ENCODE measurements at regions not wholly inside any gene's neighbourhood (a gene's known extent, or its start where the extent isn't known, plus 50 kb on each side); places are given as distances from the start of the nearest gene placed in this dataset.
A peak's percentile ranks its signal among the peaks of the same experiment; 100 is the strongest.

DNA sequence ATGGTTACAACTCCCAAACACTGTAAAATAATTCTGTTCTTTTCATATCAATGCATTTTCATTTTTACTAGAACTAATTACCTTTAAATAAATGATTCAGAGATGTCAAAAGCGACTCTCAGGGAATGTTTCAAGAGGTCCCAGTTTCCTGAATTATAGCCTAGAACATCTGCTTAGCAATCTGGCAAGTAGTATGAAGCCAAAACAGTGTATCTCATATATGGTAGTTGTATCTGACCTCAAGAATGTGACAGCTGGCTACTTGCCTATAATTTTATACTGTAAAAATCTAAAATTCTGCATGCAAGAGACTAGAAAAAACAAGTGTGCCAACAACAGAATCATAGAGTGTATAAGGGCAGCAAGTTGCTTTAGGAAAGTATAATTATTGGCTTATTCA is 187.7 kb upstream of the POU5F2 start:
- DNase-seq (ENCODE audit: low read depth): no peak

GRCh38 chr5:93926831-93927620 is 185.6 kb upstream of the POU5F2 start:
- no peak for DNase-seq (ENCODE audit: low read depth)

- DNase-seq (ENCODE audit: low read depth): no peak
Measured at GRCh38 chr5:93925321-93925720, 183.9 kb upstream of the POU5F2 start.

DNA sequence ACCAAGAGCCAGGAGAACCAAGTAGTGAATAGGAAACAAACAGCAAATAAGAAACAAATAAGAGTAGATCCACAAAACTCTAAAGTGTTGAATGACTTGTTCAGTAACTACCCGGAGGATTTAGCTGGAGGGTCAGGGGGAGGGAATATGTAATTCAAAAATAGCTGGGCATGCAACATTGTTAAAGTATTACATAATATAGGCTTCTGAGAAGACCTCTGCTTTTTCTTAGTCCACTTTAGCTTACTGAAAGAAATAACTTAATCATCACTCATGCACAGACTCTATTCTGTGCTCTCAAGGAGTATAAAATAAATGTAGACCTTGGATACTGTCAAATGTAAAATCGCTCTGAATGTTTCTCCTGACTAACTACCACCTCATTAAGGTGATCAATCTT is 183.2 kb upstream of the POU5F2 start:
- DNase-seq (ENCODE audit: low read depth): no peak

DNA sequence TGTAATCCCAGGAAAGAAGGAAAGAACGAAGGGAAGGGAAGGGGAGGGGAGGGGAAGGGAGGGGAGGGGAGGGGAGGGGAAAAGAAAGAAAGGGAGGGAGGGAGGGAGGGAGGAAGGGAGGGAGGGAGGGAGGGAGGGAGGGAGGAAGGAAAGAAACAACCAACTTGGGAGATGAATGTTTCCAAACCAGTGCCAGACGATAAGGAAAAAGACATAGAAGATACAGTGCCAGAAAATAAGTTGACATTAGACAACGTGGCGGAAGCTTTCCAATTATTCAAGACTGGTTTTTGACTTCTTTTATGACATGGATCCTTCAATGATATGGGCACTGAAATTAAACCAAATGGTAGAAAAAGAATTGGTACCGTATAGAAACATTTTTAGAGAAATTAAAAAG is 181.2 kb upstream of the POU5F2 start:
- no peak for DNase-seq (ENCODE audit: low read depth)

DNA sequence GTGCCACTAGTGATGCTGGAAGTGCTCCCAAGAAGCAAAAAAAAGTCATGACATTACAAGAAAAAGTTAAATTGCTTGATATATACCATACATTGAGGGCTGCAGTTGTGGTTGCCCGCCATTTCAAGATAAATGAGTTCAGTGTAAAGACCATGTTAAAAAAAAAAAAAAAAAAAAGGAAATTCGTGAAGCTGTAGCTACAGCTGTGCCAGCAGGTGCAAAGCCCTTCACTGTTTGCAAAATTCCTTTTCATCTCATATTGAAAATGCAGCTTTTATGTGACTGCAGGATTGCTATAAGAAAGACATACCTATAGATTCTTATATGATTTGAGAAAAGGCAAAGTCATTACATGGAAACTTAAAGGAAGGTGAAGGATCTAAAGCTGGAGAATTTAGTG is 179.6 kb upstream of the POU5F2 start:
- DNase-seq (ENCODE audit: low read depth): no peak

- DNase-seq (ENCODE audit: low read depth): no peak
Measured at GRCh38 chr5:93916872-93917271, 175.5 kb upstream of the POU5F2 start.

GRCh38 chr5:93915142-93915553 is 173.7 kb upstream of the POU5F2 start:
- peak; percentile 57 for DNase-seq (ENCODE audit: low read depth)

DNA sequence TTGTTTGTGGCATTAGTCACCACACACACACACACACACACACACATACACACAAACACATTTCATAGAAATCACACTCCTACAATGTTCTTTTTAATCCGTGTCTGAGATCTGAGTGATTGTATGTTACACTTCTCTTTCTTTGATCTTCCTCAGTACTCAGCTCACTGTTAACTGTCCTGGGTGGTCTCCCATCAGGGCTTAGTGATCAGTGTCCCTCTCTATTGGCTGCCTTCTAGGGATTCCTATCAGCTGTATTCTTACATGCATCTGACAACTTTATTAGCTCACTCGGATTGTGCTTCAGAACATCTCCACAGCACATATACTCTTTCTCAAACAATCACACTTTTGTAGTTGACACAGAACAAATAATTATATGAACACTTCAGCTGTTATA is 170.2 kb upstream of the POU5F2 start:
- no peak for DNase-seq (ENCODE audit: low read depth)

GRCh38 chr5:93909356-93909755 is 168.0 kb upstream of the POU5F2 start:
- no peak for DNase-seq (ENCODE audit: low read depth)

- no peak for DNase-seq (ENCODE audit: low read depth)
Measured at GRCh38 chr5:93904917-93905316, 163.5 kb upstream of the POU5F2 start.

GRCh38 chr5:93902288-93902687 is 160.9 kb upstream of the POU5F2 start:
- no peak for DNase-seq (ENCODE audit: low read depth)

- DNase-seq (ENCODE audit: low read depth): no peak
Measured at GRCh38 chr5:93899026-93899600, 157.7 kb upstream of the POU5F2 start.

GRCh38 chr5:93894601-93895354 is 153.4 kb upstream of the POU5F2 start:
- peak; percentile 6 for DNase-seq (ENCODE audit: low read depth)

DNA sequence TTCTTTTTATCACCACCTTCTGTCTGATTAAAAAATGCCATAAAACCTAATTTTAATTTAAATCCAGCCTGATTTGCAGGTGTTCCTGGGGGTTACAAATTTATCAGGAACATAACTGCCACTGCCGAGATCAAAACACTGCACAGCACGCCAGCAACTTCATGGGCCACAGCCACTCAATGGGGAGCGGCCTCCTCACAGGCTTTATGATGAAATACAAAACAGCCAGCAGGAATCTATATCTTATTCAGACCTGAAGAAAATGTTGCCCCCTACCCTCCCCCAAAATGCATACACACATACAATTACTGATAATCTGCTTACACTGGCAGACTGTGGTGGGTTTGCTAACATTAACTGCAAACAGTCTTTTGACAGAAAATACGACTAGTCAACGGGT is 151.7 kb upstream of the POU5F2 start:
- no peak for DNase-seq (ENCODE audit: low read depth)

DNA sequence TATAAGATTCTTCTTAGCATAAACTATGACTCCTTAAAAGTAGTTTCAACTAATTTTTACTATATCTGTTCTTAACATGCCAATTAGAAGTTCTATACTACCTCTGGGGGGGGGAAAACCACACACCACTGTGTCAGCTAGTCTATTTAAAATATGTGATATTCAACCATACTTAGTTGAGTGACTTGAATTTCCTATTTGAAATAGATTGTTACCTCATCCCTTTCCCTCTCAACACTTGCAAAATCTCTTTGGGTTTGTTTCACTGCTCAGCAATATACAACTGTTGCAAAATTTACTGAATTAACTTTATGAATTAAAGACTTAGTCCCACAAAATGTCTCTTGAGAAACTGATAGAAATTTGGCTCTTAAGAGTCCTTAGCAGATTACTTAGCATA is 151.1 kb upstream of the POU5F2 start:
- DNase-seq (ENCODE audit: low read depth): no peak

GRCh38 chr5:93891491-93892480 is 150.4 kb upstream of the POU5F2 start:
- DNase-seq (ENCODE audit: low read depth): no peak

GRCh38 chr5:93890657-93891056 is 149.3 kb upstream of the POU5F2 start:
- DNase-seq (ENCODE audit: low read depth): no peak

DNA sequence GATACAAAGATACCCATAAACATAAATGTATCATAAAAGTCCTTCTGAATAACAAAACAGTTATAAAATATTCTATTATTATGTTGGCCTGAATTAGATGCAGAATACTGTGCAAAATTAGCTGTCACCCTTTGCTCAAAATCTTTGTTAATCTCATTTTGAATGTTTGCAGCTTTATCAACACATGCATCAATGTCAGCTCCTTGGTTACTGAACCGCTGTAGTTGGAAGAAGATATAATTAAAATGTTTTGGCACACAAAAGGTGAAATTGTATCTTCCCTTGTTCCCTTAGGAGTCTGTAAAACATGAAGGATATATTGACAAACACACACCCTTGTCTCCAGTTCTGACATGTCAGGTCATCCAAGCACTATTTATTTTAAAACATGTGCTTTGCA is 146.3 kb upstream of the POU5F2 start:
- no peak for DNase-seq (ENCODE audit: low read depth)

DNA sequence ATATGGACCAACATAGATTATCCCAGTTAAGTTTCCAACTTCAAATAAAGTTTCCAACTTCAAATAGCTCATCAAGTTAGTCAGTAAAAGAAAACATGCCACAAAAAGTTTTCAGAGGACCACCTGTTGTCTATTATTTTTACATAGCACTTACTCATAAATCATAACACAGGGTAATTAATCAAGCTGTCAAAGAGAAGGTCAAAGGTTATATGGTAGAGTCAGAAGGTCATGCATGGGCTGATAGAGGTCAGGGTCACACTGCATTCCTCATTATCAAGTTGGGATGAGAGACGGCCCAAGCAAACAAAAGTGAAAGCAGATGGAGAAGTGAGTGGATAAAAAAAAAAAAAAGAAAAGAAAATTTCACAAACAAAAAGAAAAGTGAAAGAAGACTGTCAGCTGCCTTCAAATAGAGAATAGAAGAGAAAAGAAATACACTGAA is 145.5 kb upstream of the POU5F2 start:
- DNase-seq (ENCODE audit: low read depth): peak; percentile 7

DNA sequence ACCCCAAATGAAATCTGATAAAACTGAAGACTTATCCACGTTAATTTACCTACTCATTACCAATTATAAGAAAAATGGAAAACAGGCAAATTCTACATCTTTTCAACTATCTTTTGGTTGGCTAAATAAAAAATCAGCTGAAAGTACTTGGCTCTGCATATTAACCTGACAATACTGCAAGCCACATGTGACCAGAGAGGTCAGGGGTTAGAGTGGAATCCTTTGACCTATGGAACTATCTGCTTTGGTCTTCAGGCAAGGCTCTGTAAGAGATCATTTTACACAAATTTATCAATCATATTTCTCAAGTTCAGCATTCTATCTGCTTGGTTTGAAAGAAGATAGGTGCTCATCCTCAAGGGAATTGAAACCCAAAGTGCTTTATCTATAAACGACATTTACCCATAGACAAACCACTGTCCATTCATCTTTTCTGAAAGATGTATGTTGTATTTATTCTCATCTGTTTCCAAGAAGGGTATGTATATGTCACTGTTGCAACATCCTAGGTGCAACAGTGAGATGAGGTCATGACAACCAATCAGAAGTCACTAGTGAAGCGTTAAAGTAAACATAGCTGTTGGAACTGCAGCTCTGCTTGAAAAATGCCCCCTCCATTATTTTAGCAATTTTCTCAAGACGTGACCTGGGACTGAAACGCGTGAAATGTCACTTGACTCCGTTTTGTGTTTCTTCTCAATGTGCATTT is 144.9 kb upstream of the POU5F2 start:
- no peak for DNase-seq (ENCODE audit: low read depth)

Data from stromal cell of bone marrow (primary cell).